GM21619 (cell line): ENCODE measurements at regions not wholly inside any gene's neighbourhood (a gene's known extent, or its start where the extent isn't known, plus 50 kb on each side); places are given as distances from the start of the nearest gene placed in this dataset.

Experiments
- ATAC-seq: cut with Tn5 transposase; IDR thresholded peaks from one replicate; pipeline ENCODE4 v1.9.1; 2021; ENCODE audit not compliant: unreplicated experiment

- no peak for ATAC-seq
These were observed 200.6 kb downstream of the JCAD start for GRCh38 chr10:29858702-29859267.

GRCh38 chr10:29857843-29858701 lies 201.3 kb downstream of the JCAD start:
- ATAC-seq, result no peak

GRCh38 chr10:29856295-29856694 lies 203.1 kb downstream of the JCAD start:
- ATAC-seq, result no peak

GRCh38 chr10:29853913-29854312 lies 205.5 kb downstream of the JCAD start:
- ATAC-seq, result no peak

GRCh38 chr10:29851241-29851640 lies 208.1 kb downstream of the JCAD start:
- ATAC-seq, result no peak

GRCh38 chr10:29850371-29850770 lies 209.0 kb downstream of the JCAD start:
- no peak for ATAC-seq

- ATAC-seq, result no peak
These were observed 209.5 kb downstream of the JCAD start for GRCh38 chr10:29849886-29850285.

- ATAC-seq, result no peak
These were observed 210.1 kb downstream of the JCAD start for GRCh38 chr10:29849126-29849833.

GRCh38 chr10:29846881-29847280 lies 212.1 kb upstream of the SVIL start:
- no peak for ATAC-seq

GRCh38 chr10:29845166-29845565 lies 210.4 kb upstream of the SVIL start:
- ATAC-seq, result no peak

GRCh38 chr10:29843143-29843542 lies 208.4 kb upstream of the SVIL start:
- no peak for ATAC-seq

- ATAC-seq, result no peak
These were observed 207.2 kb upstream of the SVIL start for GRCh38 chr10:29841724-29842649.

- no peak for ATAC-seq
These were observed 205.9 kb upstream of the SVIL start for GRCh38 chr10:29840516-29841276.

GRCh38 chr10:29839826-29840515 lies 205.2 kb upstream of the SVIL start:
- ATAC-seq, result no peak

GRCh38 chr10:29838539-29838938 lies 203.8 kb upstream of the SVIL start:
- ATAC-seq, result no peak

- no peak for ATAC-seq
These were observed 202.8 kb upstream of the SVIL start for GRCh38 chr10:29837586-29837985.

GRCh38 chr10:29836396-29836795 lies 201.6 kb upstream of the SVIL start:
- ATAC-seq, result no peak

GRCh38 chr10:29835055-29835454 lies 200.3 kb upstream of the SVIL start:
- ATAC-seq, result no peak
